ENCODE measurements at regions not wholly inside any gene's neighbourhood (a gene's known extent, or its start where the extent isn't known, plus 50 kb on each side); places are given as distances from the start of the nearest gene placed in this dataset.

DNA sequence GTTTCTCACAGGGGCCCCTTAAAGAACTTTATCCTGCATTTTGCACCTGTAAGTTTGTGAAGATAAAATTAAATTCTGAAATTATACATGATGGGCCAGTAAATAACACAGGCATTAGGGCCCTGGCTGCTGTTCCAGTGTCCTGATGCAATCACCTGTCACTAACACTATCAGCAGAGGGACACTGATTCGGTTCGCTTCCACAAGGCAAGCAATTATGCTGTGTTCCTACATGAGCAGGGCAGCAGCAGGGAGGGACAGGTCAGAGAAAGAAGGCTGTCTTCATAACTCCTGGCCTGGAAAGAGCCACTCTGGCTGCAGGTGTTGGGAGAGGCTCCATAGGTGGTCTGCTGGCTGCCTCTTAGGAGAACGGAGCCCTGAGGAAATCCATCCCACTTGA is 487.3 kb downstream of the MID1IP1 start:
- DNase-seq (ENCODE audit: low spot score) = no peak

DNA sequence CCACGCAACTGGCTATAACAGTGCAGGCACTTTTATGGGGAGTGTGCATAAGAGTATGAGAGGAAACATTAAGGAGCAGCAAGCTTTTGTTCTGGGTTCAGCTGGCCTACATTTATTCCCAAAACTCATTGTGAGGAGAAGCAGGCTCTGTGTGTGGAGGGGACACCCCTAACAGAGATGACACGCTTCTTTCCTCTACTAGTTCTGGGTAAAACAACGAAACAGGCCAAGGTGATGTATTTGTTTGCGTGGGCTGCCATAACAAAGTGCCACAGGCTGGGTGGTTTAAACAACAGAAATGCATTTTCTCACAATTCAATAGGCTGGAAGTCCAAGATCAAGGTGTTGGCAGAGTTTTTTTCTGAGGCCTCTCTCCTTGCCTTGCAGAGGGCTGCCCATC is 488.6 kb downstream of the MID1IP1 start:
- no peak for DNase-seq (ENCODE audit: low spot score)

DNA sequence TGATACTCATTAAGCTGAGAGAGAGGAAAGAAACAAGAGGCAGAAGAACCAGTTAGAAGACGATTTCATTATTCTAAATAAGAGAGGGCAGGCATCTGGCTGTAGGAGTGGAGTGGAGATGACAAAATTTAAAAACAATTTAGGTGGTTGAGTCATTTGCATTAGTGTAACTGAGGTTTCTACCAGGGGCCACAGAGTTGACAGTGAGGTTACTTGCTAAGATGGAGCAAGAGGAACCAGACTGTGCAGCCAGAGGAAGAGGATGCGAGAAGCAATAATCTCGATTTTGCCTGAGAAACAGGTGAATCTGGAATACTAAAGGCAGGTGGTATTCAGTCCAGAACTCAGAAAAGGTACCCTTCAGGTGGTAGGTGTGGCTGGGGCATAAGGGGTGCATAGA is 491.9 kb downstream of the MID1IP1 start:
- DNase-seq (ENCODE audit: low spot score) = no peak

DNA sequence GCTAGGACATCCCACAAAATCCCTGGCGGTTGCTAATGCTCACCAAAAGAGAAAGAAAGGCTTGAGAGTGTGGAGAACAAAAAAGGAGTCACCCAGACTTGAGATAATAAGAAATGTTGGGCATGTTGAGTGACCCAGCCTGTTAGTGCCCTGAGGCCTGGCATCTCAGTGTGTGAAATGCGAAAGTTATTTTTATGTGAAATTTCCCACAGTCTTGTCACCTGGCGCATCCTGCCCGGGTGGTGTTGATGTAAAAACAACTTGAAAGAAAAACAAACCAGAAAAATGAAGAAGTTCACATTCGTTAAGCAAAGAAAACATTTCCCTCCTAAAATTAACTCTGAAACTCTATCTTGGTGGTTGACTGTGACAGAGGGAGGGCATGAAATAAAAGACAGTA is 495.2 kb downstream of the MID1IP1 start:
- no peak for DNase-seq (ENCODE audit: low spot score)

DNA sequence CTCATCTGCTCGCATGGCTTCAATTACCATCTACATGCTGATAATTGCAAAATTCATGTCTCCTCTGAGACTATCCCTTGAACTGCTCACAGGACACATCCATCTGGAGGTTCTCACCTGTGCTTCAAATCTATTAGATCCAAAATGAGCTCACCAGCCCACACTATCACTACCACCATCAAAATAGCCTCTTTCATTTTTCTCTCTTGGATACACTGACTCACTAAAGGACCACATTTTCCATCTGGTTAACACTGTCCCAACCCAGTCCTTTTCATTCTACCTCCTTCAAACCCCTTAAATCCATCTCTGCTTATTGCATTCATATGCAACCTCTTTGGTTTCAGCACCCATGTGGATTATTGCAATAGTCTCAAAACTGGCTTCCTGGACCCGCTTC is 497.6 kb downstream of the MID1IP1 start:
- no peak for DNase-seq (ENCODE audit: low spot score)

DNA sequence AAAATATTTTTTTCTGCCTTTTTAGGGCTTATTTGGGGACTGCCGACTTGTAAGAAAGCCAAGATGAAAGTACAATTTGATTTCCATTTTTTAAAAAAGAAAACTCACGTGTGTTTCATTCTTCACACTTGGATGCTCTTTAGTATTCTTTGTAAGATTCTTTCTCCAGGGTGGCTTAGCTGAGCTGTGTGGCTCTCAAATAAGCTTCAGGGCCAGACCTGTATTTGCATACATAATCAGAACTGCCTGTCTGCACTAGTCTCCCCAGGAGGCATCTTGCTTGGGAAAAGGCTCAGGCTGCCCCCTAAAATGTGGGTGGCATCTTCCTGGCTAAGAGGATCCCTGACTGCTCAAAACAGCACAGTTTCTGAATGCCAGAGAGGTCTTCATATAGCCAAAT is 498.4 kb downstream of the MID1IP1 start:
- no peak for DNase-seq (ENCODE audit: low spot score)

DNA sequence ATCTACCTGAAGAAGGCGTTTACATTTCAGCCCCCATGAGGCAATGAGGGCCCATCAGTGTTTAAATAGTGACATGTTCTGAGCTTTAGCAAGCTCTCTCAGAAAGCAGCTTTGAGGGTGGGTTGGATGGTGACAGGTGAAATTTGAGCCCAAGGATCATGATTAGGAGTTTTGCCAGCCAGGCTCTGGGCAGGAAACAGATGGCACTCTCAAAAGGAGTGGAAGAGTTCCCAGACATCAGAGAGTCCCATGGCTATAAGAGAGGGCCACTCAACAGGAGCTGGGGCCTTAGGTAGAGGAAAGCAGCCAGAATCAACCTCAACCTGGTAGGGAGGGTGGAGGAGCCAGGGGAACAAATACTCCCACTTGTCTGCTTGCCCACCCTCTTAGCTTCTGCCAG is 499.8 kb downstream of the MID1IP1 start:
- DNase-seq (ENCODE audit: low spot score) = no peak

DNA sequence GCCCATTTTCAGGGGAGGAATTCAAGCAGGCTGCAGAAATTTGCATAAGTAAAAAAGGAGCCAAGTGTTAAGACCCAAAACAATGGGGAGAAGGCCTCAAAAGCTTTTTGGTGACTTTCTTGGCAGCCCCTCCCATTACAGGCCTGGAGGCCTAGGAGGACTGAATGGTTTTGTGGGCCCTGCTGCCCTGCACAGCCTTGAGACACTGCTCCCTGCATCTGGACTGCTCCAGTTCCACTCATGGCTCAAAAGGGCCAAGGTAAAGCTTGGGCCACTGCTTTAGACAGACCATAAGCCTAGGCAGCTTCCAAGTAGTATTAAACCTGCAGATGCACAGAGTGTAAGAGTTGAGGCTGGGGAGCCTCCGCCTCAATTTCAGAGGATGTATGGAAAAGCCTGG is 501.6 kb downstream of the MID1IP1 start:
- no peak for DNase-seq (ENCODE audit: low spot score)

DNA sequence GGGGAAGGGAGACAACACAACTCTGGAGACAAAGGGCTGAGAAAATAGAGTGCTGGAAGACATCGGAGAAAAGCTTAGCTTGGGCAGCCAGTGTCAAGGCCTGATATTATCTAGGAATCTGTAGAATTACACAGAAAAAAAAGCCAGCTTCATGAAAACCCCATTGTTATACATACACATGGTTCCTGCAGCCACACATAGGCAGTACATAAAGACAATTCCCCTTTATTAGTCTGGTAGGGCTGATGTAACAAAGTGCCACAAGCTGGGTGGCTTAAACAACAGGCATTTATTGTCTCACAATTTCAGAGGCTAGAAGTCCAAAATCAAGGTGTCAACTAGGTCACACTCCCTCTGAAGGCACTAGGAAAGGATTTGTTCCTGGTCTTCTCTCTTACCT is 503.5 kb downstream of the MID1IP1 start:
- no peak for DNase-seq (ENCODE audit: low spot score)

DNA sequence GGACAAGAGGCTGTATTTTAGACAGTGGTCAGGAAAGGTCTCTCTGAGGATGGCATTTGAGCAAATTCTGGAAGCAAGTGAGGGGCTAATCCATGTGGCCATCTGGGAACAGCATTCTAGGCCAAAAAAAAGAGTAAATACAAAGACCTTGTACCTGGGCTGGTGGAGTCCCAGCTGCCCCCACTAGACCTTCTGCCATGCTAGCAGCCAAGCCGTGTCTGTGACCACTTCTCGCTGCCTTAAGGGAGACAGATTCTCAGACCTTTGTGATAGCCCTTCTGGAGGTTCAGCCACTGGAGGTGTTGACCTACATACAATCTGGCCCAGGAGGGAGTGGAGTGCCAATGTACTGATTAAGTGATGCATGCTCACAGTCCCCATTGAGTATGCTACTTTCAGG is 506.2 kb downstream of the MID1IP1 start:
- DNase-seq (ENCODE audit: low spot score) = no peak

DNA sequence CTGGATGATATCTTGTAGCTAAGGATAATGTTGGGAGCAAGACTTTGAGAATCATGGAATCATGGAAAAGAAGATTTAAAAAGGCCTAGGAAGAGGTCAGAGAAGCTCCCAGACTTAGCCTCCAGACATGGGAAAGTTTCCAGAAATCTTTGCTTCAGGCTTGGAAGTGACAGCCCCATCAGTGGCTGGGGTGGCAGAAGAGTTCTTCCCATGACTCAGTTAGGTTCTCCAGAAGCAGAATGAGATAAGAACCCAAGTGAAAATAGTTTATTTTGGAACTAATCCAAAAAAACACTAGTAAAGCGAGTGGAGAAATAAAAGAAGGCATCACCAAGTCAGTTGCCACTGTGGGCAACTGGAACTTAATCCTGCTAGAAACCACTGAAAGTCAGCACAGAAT is 506.9 kb downstream of the MID1IP1 start:
- DNase-seq (ENCODE audit: low spot score) = peak; percentile 16

DNA sequence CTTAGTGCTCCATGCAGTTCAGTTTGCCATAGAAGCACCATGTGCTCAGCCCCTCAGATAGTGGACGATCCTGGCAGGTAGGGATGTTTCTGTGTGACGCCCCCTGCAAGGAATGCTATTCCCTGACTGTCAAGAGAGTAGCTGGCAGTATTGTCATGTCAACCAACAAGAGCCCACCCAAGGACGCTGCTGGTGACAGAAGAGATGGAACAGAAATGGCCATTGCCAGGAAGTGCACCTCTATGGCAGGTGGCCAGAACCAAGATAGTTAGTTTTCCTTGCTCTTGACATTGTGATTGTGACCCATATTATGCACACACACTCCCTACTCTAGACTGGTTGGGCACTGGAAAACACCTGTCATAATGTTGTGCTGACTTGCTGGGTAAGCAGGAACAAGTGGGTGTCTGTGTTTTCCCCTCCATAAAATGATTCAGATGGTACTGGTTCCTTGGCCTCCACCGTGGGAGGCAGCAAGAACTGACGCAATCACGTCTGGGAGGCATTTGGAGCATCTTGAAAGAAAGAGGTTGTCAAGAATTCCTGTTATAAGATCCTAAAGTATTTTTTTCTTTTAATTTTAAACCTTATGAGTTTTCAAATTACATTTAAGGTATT is 507.9 kb downstream of the MID1IP1 start:
- peak; percentile 29 for DNase-seq (ENCODE audit: low spot score)

DNA sequence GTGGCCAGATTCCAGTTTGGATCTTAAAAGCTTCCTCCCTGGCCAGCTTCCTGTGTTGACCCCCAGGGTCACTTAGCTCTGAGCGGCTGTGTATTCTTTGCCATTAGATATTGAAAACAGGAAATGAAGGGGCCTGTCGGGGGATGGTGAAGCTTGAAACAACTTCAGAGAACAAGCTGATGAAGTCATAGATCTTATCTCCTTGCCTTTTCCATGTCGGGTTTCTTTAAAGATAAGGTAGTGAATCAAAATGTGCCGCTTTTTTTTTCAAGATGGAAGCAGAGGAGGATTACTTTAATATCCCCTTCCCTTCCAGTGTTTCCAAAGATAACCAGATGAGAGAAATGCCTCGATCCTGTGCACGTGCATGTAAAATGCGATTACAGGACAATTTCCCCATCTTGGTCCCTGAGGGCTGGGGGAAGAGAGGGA is 508.5 kb downstream of the MID1IP1 start:
- peak; percentile 35 for DNase-seq (ENCODE audit: low spot score)

DNA sequence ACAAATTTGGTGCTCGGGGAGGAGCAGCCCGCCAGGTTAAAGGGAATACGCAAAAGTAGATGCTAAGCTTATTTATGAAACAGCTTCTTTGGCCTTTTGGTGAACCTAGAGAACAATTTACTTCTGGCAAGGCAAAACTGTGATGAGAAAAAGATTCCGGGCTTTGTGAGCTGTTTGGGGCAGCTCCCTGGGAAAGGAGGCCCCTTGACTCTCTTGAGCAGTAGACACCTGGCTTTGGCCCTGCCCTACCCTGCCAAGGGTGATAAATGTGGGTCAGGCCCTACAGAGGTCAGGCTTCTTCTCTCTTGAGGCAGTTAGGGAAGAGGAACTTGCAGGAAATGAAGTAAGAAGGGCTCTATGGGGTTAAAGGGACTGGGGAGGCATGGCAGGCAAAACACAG is 509.6 kb downstream of the MID1IP1 start:
- DNase-seq (ENCODE audit: low spot score) = no peak

DNA sequence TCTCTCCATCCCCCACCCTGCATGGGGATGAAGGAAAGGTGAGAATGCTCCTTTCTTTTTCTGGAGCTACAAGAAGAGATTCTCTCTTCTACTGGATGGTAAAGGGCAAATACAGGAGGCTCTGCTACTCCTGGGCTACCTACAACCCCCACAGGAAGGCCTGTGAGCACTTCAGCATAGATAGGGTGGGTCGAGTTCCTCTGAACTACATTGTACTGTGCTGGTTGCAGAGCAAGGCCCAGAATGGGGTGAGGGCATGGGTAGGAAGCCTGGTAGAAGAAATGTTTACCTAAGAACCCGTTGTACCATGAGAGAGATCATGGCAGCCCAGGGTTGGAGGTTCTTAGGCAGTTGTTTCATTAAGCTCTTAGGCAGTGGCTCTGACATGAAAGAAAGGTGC is 510.4 kb downstream of the MID1IP1 start:
- no peak for DNase-seq (ENCODE audit: low spot score)

DNA sequence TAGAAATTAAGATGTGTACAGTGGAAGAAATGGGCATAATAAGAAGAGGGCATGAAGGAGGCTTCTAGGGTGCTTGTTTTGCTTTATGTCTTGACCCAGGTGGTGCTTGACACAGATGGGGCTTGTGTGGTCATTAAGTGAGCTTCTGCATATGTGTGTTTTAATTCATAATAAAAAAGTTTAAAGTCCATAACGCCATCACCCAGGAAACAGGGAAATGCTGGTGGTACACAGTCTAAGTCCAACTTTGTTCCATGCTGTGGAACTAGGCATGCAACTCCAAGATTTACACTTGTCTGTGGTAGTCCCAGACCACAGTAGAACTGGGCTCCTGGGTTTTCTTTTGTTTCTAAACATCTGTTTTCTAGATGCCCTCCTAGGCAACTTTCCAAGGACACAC is 511.9 kb downstream of the MID1IP1 start:
- no peak for DNase-seq (ENCODE audit: low spot score)

DNA sequence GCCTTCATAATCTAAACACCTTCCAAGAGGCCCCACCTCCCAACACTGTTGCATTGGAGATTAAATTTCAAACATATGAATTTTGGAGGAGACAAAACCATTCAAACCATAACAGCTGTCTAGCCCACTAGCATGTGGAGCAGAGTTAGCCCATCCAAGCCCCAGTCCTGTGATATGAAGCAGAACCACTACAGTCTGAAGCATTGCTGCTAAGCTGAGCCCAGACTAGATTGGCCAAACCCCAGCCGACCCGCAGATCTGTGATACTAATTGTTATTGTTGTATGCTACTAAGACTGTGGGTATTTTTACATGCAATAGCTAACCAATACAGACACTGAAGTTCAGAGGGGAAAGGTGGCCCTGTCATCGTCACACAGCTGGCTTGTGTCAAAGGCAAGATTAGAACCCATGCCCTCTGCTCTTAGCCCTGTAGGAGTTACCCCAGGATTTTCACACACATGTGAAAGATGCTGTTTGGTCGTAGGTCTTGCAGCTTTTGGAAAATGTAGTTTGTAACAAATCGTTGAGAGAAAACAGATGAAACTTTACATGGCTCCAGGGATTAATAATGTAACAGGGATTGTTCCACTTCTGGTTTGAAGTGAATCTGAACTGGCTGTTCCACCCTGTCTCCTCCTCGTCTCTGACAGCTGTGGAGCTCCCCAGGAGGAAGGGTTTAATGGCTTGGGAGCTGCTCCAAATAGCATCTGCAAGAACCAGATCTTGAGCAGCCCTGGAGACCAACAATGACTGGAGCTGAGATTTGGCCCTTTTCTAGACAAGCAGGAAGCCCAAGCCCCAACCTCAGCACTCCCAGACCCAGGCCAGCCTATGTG is 517.5 kb downstream of the MID1IP1 start:
- DNase-seq (ENCODE audit: low spot score) = no peak

DNA sequence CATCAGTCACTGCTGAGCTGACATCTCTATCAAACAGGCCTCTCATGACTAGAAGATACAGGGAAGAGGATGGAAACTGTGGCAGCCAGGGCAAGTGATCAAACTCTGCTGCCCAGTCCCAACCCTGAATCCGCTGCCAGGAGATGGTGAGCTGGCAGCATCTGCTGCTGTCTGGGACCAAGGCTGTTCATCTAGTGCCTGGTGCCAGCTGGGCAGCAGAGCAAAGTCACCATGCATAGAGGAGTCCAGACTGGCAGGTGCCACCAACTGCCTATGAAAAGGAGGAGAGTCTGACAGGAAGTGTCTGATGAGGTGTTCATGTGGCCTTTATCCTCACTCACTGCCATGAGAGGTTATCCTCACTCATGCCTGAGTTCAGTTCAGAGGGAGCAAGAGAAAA is 518.9 kb downstream of the MID1IP1 start:
- DNase-seq (ENCODE audit: low spot score) = no peak

DNA sequence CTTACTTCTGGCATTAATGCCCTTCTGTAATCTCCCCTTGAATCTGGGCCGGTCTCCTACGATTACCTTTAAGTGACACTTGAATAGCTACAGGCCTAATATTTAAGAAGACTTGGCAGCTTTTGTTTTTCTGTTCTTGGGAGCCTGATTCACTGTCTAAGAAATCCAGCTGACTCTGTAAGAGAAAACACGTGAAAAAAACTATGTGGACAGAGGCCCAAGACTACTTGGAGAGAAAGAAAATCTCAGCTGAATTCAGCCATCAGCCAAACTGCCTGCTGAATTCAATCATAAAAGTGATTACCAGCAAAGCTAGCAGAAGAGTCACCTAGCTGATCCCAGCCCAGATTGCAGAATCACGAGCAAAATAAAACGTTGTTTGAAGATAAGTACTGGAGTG is 521.2 kb downstream of the MID1IP1 start:
- DNase-seq (ENCODE audit: low spot score) = no peak

DNA sequence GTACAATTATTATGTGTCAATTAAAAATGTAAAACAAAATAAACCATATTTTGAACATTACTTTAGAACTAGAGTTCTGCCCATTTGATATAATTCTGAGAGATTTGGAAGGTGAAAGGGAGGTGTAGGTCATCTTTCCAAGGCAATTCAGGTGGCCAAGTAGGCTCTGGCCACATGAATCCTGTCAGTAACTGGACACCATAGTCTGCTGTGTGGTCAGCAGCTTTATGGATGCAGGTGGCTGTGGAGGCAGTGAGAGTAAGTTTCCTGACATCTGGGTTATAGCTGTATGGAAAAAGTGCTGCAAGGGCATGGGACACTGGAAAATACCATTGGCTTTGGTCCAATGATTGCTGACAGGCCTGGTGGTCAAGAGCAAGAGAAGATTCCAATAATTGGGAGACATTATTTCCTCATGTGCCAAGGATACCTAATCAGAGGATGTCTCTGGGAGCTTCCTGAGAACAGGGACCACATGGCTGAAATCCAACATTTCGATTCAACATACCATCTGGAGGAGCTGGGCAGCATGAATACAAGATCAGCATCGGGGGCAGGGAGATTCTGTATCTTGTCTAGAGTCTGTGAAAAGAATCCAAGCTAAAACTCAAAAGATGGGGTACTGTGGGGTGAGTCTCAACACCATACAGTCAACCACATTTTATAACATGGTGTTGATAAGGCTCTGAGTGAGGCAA is 523.1 kb downstream of the MID1IP1 start:
- DNase-seq (ENCODE audit: low spot score) = no peak

DNA sequence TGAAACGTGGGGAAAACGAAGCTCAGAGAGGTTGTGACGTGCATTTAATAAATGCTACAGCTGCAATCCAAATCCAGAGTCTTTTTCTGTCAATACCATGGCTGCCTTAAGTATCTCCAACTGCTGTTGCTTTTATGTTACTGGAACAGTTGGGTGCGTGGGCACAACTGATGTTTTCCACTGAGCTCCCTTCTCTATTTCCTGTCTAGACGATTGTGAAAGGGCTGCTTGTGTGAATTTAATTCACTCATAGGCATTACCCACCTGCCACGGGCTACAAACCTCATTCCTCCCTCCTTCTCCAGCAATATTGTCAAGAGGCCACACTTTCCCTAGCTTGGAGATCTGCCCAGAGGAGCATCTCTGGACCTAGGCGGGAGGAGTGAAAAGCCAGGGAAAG is 526.0 kb downstream of the MID1IP1 start:
- DNase-seq (ENCODE audit: low spot score) = no peak

DNA sequence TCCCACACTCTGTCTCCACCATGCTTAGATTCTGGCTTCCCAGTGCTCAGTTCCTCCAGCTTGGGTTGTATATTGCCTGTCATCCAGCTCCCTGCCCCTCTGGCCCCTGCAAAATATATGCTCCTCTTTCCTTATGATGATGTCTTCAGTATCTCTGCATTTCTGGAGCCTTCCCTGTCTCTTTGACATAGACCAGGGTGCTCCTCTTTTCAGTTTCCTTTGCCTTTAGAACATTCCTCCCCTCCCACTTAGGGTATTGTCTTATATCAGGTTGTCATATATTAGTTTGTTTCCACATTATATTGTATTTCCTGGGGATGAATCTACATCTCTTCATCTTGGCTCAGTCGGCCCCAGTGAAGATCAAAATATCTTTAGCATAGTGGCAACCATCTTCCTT is 526.4 kb downstream of the MID1IP1 start:
- no peak for DNase-seq (ENCODE audit: low spot score)

DNA sequence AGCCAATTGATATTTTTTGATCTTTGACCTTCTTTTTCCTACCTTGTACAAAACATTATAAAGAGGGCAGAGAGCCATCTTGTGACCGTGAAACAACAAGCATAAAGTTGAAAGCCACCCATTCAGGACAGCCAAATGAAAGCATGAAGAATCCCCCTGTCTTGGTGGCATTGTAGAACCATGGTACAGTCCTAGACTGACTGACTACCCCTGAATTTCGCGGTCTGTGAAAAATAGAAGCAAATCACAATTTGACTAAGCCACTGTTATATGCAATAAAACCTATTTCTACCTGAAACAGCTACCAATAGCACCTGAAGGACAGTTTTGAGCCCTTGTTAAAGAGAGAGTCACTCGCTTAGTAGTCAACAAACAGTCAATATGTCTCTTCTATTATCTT is 527.4 kb downstream of the MID1IP1 start:
- DNase-seq (ENCODE audit: low spot score) = no peak
